ENCODE measurements at regions not wholly inside any gene's neighbourhood (a gene's known extent, or its start where the extent isn't known, plus 50 kb on each side); places are given as distances from the start of the nearest gene placed in this dataset.

DNA sequence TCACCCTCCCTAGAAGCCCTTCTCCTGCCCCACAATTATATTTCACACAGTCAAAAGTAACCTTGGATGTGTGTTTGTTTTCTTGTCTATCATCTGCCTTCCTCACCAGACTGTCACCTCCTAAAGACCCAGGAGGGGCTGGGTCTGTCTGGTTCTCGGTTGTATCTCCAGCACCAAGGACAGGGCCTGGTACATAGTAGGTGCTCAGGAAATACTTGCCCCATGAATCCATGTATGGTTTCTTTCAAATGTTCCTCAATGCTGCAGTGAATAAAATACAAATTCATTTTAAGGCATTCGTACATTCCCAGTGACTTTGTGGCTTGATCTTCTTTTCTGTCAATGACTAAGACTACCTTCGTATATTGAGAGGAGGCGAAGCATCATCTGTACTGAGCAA is 122.9 kb upstream of the ZNF716 start:
- no peak for TF ChIP-seq YY1 (IDR thresholded peaks at IDR 0.05; ENCODE audit: insufficient read depth, insufficient read length)

DNA sequence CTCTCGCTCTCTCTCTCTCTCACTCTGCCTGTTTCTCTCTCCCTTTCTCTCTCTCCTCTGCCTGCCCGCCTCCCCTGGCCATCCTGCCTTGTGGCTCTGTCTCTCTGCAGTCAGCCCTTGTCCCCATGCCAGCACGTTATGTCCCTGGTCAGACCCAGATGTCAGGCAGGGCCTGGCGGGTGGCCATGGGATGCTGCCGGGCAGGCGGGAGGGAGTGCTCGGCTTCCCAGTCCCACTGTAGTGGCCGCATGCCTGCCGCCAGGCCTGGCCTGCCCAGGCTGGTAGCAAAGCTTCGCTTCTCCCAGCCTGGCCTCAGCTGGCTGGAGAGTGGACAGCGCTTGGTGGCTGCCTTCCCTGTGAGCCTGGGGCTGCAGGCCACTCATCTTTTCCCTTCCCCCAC is 121.5 kb upstream of the ZNF716 start:
- Histone ChIP-seq H3K4me3 (ENCODE audit: insufficient read length, low read depth) (no peak overlapping the region), H3K9me3 (ENCODE audit: insufficient read depth, low read length) (no peaks in the 10 kb centered on the region), H3K4me1 (ENCODE audit: insufficient read depth, insufficient read length) (no peaks in the 10 kb centered on the region), H3K27me3 (ENCODE audit: insufficient read depth, insufficient read length) (no peaks in the 10 kb centered on the region), H3K36me3 (ENCODE audit: insufficient read depth, insufficient read length, low read length) (no peaks in the 10 kb centered on the region), H3K9ac (ENCODE audit: insufficient read length, low read depth) (no peak overlapping the region)
- no peak for DNase-seq (ENCODE audit: low read depth, low spot score)
- TF ChIP-seq SUZ12 (IDR thresholded peaks at IDR 0.05; ENCODE audit: extremely low read depth, insufficient read depth, insufficient read length) (no peak), ZNF274 (IDR thresholded peaks at IDR 0.05; ENCODE audit: low read depth, low read length) (no peak), YY1 (IDR thresholded peaks at IDR 0.05; ENCODE audit: insufficient read depth, insufficient read length) (no peak)

More for the DNA sequence above, 122.9 kb upstream of the ZNF716 start:
- no peak for DNase-seq (ENCODE audit: low read depth, low spot score)
- no peaks in the 10 kb centered on the region for H3K9me3 ChIP-seq (ENCODE audit: insufficient read depth, low read length)
- H3K4me3 ChIP-seq (ENCODE audit: insufficient read length, low read depth): no peak overlapping the region
- H3K9ac ChIP-seq (ENCODE audit: insufficient read length, low read depth): no peak overlapping the region
- H3K4me1 ChIP-seq (ENCODE audit: insufficient read depth, insufficient read length): no peaks in the 10 kb centered on the region
- no peaks in the 10 kb centered on the region for H3K36me3 ChIP-seq (ENCODE audit: insufficient read depth, insufficient read length, low read length)
- no peaks in the 10 kb centered on the region for H3K27me3 ChIP-seq (ENCODE audit: insufficient read depth, insufficient read length)

DNA sequence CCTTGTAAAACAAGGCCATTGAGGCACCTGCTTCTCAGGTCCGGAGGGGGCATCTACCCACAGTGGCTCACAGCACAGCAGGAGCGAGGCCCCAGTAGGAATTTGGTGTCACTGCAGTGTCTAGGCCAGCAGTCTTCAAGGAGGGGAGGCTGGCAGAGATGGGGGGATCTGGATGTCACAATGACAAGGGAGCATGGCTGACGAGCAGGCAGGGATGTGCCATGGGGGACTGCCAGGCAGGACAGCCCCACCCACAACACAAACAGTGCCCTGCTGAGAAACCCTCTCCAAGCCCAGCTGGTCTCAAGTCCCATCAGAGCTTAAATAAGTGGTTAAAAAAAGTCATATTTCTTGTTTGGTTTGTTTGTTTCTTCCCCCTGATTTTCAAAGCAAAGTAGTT is 121.0 kb upstream of the ZNF716 start:
- Histone ChIP-seq H3K9me3 (ENCODE audit: insufficient read depth, low read length) (no peaks in the 10 kb centered on the region), H3K27me3 (ENCODE audit: insufficient read depth, insufficient read length) (no peaks in the 10 kb centered on the region), H3K4me3 (ENCODE audit: insufficient read length, low read depth) (no peak overlapping the region), H3K9ac (ENCODE audit: insufficient read length, low read depth) (no peak overlapping the region), H3K36me3 (ENCODE audit: insufficient read depth, insufficient read length, low read length) (no peaks in the 10 kb centered on the region), H3K4me1 (ENCODE audit: insufficient read depth, insufficient read length) (no peaks in the 10 kb centered on the region)
- no peak for TF ChIP-seq SUZ12 (IDR thresholded peaks at IDR 0.05; ENCODE audit: extremely low read depth, insufficient read depth, insufficient read length)
- TF ChIP-seq YY1 (IDR thresholded peaks at IDR 0.05; ENCODE audit: insufficient read depth, insufficient read length): no peak
- TF ChIP-seq ZNF274 (IDR thresholded peaks at IDR 0.05; ENCODE audit: low read depth, low read length): no peak
- no peak for DNase-seq (ENCODE audit: low read depth, low spot score)

DNA sequence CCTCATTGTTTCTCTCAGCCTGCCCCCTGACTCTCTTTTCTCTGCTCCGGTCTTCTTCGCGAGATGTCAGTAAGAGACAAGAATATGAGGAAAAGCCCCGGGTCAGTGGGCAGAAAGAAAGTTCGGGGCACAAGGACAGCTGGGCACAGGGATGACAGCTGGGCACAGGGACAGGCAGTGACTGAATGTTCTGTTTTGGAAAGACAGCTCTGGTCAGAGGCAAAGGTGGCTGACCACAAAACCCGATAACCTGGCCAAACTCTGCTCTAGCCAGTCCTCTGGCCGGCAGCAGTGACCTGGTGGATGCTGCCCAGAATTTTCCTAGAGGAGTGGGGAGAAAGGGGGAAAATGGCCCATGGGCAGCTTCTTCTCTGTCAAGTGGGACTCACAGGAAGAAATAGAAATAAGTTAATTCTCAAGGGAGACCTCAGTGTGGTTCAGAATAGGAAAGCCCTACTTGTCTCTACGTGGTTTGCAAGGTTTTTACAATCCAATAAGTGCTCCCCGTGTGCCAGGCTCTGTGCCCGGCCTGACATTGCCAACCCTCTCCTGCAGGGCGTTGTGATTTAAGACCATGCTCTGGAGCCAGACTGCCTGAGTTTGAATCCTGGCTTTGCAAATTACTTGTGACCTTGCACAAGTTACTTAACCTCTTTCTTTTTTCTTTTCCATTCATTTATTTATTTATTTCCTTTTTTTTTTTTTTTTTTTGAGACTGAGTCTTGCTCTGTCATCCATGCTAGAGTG is 110.6 kb upstream of the ZNF716 start:
- Histone ChIP-seq H3K4me1 (ENCODE audit: insufficient read depth, insufficient read length) (no peaks in the 10 kb centered on the region), H3K27me3 (ENCODE audit: insufficient read depth, insufficient read length) (peaks cover 8% of the 10 kb centered on the region), H3K4me3 (ENCODE audit: insufficient read length, low read depth) (no peak overlapping the region), H3K9ac (ENCODE audit: insufficient read length, low read depth) (no peak overlapping the region), H3K9me3 (ENCODE audit: insufficient read depth, low read length) (no peaks in the 10 kb centered on the region), H3K36me3 (ENCODE audit: insufficient read depth, insufficient read length, low read length) (no peaks in the 10 kb centered on the region)
- no peak for DNase-seq (ENCODE audit: low read depth, low spot score)
- TF ChIP-seq YY1 (IDR thresholded peaks at IDR 0.05; ENCODE audit: insufficient read depth, insufficient read length): no peak
- no peak for TF ChIP-seq ZNF274 (IDR thresholded peaks at IDR 0.05; ENCODE audit: low read depth, low read length)
- TF ChIP-seq SUZ12 (IDR thresholded peaks at IDR 0.05; ENCODE audit: extremely low read depth, insufficient read depth, insufficient read length): no peak

DNA sequence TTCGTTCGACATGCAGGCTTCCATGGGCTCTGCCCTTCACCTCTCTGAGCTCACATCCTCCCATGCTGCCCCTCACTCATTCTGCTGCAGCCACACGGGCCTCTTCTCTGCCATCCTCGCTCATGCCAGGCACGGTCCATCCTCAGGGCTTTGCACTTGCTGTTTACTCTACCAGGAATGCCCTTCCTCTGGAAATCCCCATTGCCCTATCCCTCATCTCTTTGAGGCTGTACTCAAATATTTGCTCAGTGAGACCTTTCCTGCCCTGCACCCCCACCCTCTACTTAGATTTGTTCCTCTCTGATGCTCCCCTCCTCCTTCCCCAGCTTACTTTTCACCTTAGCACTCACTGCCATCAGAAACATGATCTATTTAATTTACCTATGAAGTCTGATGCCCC is 107.0 kb upstream of the ZNF716 start:
- no peak for DNase-seq (ENCODE audit: low read depth, low spot score)
- no peaks in the 10 kb centered on the region for H3K36me3 ChIP-seq (ENCODE audit: insufficient read depth, insufficient read length, low read length)
- H3K27me3 ChIP-seq (ENCODE audit: insufficient read depth, insufficient read length): peaks cover 8% of the 10 kb centered on the region
- H3K9ac ChIP-seq (ENCODE audit: insufficient read length, low read depth): no peak overlapping the region
- TF ChIP-seq ZNF274 (IDR thresholded peaks at IDR 0.05; ENCODE audit: low read depth, low read length): no peak
- no peak for TF ChIP-seq SUZ12 (IDR thresholded peaks at IDR 0.05; ENCODE audit: extremely low read depth, insufficient read depth, insufficient read length)
- no peak for TF ChIP-seq YY1 (IDR thresholded peaks at IDR 0.05; ENCODE audit: insufficient read depth, insufficient read length)
- no peaks in the 10 kb centered on the region for H3K9me3 ChIP-seq (ENCODE audit: insufficient read depth, low read length)
- no peak overlapping the region for H3K4me3 ChIP-seq (ENCODE audit: insufficient read length, low read depth)
- no peaks in the 10 kb centered on the region for H3K4me1 ChIP-seq (ENCODE audit: insufficient read depth, insufficient read length)

DNA sequence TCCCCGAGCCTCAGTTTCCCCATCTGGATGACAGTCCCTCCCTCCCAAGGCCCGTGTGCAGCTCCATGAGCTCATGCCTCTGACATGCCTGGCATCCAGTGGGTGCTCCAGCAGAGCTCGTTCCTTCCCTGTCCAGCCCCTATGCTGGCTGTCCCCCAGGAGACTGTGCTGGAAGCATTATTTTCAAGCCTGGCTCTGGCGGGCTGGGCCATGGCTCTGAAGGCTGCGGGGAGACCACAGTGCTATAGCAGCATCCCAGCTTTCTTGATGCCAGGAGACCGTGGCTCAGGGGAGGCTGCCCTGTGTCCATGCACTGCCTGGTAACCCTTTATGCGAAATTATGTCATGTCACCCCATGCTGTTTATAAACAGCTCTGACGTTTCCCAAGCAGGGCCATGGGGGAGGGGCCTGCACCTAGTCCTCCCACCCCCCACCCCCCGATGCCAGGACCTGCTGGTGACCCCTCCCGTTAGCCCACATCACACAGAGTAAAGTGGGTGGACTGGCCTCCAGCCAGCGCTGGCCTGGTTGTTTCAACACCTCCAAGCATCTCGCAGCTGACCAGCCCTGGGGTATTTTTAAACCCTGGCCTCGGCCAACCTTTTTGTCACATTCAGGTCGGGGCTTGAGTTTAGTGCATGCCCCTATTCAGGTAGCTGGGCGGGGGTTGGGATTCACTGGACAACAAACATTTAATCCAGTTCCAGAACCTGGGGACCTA is 105.9 kb upstream of the ZNF716 start:
- no peak for TF ChIP-seq YY1 (IDR thresholded peaks at IDR 0.05; ENCODE audit: insufficient read depth, insufficient read length)
- no peak for TF ChIP-seq SUZ12 (IDR thresholded peaks at IDR 0.05; ENCODE audit: extremely low read depth, insufficient read depth, insufficient read length)
- TF ChIP-seq ZNF274 (IDR thresholded peaks at IDR 0.05; ENCODE audit: low read depth, low read length): no peak
- Histone ChIP-seq H3K36me3 (ENCODE audit: insufficient read depth, insufficient read length, low read length) (no peaks in the 10 kb centered on the region), H3K27me3 (ENCODE audit: insufficient read depth, insufficient read length) (peaks cover 2% of the 10 kb centered on the region), H3K9me3 (ENCODE audit: insufficient read depth, low read length) (no peaks in the 10 kb centered on the region), H3K4me1 (ENCODE audit: insufficient read depth, insufficient read length) (no peaks in the 10 kb centered on the region), H3K4me3 (ENCODE audit: insufficient read length, low read depth) (no peak overlapping the region), H3K9ac (ENCODE audit: insufficient read length, low read depth) (no peak overlapping the region)
- DNase-seq (ENCODE audit: low read depth, low spot score): no peak

DNA sequence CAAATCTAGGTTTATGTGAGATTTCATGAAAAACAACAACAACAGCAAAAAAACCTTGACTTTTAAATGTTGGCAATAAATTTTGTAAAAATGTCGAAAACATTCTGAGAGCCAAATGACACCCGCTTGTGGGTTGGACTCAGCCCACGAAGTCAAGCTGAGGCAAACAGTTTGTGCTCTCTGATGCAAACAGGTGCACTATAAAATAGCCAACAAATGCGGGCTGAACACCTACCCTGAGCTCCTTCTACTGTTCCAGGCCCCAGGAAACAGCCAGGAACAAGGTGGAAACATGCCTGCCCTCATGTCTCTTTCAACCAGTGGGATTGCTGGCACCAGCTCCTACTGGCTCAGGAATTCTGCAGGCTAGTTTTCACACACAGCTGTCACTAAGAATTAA is 105.0 kb upstream of the ZNF716 start:
- TF ChIP-seq YY1 (IDR thresholded peaks at IDR 0.05; ENCODE audit: insufficient read depth, insufficient read length): no peak
- no peak for TF ChIP-seq ZNF274 (IDR thresholded peaks at IDR 0.05; ENCODE audit: low read depth, low read length)
- no peak for TF ChIP-seq SUZ12 (IDR thresholded peaks at IDR 0.05; ENCODE audit: extremely low read depth, insufficient read depth, insufficient read length)
- Histone ChIP-seq H3K9me3 (ENCODE audit: insufficient read depth, low read length) (no peaks in the 10 kb centered on the region), H3K4me3 (ENCODE audit: insufficient read length, low read depth) (no peak overlapping the region)

More for the DNA sequence above, 105.0 kb upstream of the ZNF716 start:
- Histone ChIP-seq H3K4me1 (ENCODE audit: insufficient read depth, insufficient read length) (no peaks in the 10 kb centered on the region), H3K27me3 (ENCODE audit: insufficient read depth, insufficient read length) (no peaks in the 10 kb centered on the region), H3K36me3 (ENCODE audit: insufficient read depth, insufficient read length, low read length) (no peaks in the 10 kb centered on the region), H3K9ac (ENCODE audit: insufficient read length, low read depth) (no peak overlapping the region)
- no peak for DNase-seq (ENCODE audit: low read depth, low spot score)

Data from NT2/D1 (cell line).